HG02943 (cell line): ENCODE measurements at regions not wholly inside any gene's neighbourhood (a gene's known extent, or its start where the extent isn't known, plus 50 kb on each side); places are given as distances from the start of the nearest gene placed in this dataset.

ENCODE experiments used
- ATAC-seq: cut with Tn5 transposase; IDR thresholded peaks from one replicate; pipeline ENCODE4 v1.9.1; 2021; ENCODE audit warnings: mild to moderate bottlenecking, low read depth, moderate library complexity; ENCODE audit not compliant: unreplicated experiment

- ATAC-seq, result no peak
Measured at GRCh38 chr16:87240211-87241136, 76.7 kb downstream of the C16orf95 start.

GRCh38 chr16:87241137-87241771 lies 75.9 kb downstream of the C16orf95 start:
- no peak for ATAC-seq

GRCh38 chr16:87243478-87243877 lies 73.7 kb downstream of the C16orf95 start:
- no peak for ATAC-seq

DNA sequence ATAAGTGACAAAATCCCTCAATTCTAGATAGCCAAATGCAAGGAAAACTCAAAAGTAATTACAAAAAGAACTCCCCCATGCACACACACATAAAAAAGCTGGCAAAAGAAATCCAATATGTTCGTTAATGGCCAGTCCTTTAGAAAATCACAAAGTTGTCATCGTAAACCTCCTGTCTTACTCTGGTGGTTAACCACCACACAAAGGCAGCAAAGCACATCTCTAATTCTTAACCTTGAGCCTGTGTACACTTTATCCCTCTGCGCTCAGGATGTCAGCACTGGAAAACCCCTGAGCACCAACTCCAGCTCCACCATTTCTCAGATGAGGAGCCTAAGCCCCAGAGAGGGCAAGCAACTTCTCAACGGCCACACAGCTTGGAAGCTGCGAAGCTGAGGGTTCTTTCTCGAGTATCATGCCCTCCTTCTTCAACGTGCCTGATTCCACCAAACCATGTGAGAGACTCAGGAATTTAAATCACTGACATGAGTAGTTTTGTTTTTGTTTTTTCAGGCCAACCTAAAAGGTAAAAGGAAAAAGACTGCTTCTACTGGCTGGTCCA lies 72.5 kb downstream of the C16orf95 start:
- ATAC-seq, result no peak

DNA sequence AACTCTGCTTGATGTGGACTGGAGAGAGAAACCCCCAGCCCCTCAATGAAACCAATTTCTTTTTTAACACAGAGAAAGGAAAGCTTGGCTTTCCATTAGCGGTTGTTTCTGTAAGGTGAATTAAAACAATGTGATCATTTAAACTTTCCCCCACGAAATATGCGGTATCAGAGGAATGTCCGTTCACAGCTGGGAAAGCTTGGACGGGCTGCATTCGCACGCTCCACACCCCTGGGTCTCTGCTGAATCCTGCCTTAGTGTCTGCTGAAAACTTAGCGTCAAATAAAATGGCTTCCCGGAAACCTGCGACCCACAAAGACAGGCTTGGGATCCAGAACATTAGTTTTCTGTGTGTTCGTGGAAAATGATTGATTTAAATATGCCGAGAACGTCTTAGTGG lies 71.7 kb downstream of the C16orf95 start:
- no peak for ATAC-seq

- no peak for ATAC-seq
Measured at GRCh38 chr16:87246269-87247065, 70.7 kb downstream of the C16orf95 start.

DNA sequence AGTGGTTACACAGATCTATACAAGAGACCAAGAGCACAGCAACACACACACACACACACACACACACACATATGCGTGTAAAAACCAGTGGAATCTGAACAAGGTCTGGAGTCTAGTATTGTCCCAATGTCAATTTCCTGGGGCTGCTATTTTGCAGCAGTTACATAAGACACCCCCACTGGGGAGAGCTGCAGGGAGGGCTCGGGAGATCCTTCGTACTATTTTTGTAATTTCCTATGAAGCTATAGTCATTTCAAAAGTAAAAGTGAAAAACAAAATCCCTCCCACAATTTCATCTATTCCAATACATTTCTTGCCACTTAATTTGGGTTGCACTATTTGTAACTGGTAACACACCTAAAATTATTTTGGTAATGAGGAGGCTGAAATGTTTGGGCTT lies 68.5 kb downstream of the C16orf95 start:
- ATAC-seq, result no peak

GRCh38 chr16:87249425-87249824 lies 67.8 kb downstream of the C16orf95 start:
- ATAC-seq, result no peak

DNA sequence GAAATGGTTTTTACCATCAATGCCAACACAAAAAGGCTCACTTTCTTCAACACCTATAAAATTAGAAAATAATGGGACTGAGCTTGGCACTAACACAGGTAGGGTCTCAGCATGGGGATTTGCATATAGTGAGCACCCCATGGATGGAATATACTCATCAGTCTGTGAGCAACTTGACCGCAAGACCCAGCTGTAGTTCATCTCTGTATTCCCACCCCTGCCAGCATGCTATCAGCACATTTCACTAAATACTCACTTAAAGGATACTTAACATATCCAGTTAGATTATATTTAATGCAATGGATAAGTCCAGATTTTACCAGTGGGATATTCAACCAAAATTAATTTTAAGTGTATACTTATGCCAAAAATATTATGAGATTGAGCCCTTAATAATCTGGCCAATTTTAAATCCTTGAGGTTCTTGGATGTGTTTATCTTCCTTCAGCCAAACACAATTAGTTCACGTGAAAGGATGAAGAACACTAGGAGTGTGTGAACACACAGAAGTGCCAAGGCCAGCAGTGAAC lies 66.7 kb downstream of the C16orf95 start:
- ATAC-seq, result no peak

DNA sequence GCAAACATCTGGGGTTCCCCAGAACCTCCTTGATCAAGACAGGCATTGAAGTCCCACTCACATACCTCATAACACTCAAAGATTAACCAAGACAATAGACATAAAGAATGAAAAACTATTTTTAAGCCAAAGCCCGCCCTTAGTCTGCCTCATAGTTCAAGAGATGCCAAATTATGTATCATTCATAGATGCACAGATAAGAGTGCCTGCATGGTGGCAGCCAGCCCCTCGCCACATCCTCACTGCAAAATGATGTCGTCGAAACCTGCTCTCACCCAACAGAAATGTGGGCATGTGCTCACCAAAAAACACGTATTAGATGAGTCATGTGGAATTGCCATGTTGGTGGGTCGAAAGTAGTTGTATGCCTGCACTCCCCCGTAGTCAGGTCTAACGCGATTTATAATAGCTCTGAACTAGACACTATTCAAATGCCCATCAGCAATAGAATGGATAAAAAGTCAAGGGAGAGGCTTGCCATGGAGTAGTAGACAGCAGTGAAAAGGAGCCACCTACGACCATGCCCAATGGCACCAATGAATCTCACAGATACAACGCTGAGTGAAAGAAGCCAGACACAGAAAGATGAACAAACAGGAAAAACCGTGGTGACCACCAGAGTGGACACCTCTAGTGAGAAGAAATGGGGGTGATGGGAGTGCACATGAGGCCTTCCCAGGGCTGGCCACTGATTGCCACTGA lies 64.8 kb downstream of the C16orf95 start:
- no peak for ATAC-seq
